ENCODE measurements at regions not wholly inside any gene's neighbourhood (a gene's known extent, or its start where the extent isn't known, plus 50 kb on each side); places are given as distances from the start of the nearest gene placed in this dataset.

GRCh38 chr2:5782103-5782502, 89.9 kb downstream of the SOX11 start:
- TF ChIP-seq CTCF (IDR thresholded peaks at IDR 0.05): no peak
- Mint-ChIP-seq H3K4me1 (ENCODE audit: unreplicated experiment) (no peaks in the 10 kb centered on the region), H3K27ac (ENCODE audit: unreplicated experiment) (no peak overlapping the region), H3K27me3 (ENCODE audit: unreplicated experiment) (no peaks in the 10 kb centered on the region), H3K36me3 (ENCODE audit: unreplicated experiment) (no peaks in the 10 kb centered on the region), H3K4me3 (ENCODE audit: unreplicated experiment) (no peak overlapping the region), H3K9me3 (ENCODE audit: unreplicated experiment) (peaks cover 8% of the 10 kb centered on the region)
- DNase-seq (ENCODE audit: extremely low spot score, unreplicated experiment): no peak

- H3K27me3 Mint-ChIP-seq (ENCODE audit: unreplicated experiment): peaks cover 5% of the 10 kb centered on the region
- no peaks in the 10 kb centered on the region for H3K4me1 Mint-ChIP-seq (ENCODE audit: unreplicated experiment)
- H3K36me3 Mint-ChIP-seq (ENCODE audit: unreplicated experiment): no peaks in the 10 kb centered on the region
- H3K4me3 Mint-ChIP-seq (ENCODE audit: unreplicated experiment): no peak overlapping the region
- H3K27ac Mint-ChIP-seq (ENCODE audit: unreplicated experiment): no peak overlapping the region
- no peak for TF ChIP-seq CTCF (IDR thresholded peaks at IDR 0.05)
- DNase-seq (ENCODE audit: extremely low spot score, unreplicated experiment): no peak
- peaks cover 17% of the 10 kb centered on the region for H3K9me3 Mint-ChIP-seq (ENCODE audit: unreplicated experiment)
Measured at GRCh38 chr2:5788447-5788846, 96.3 kb downstream of the SOX11 start.

GRCh38 chr2:5791371-5791770, 99.2 kb downstream of the SOX11 start:
- Mint-ChIP-seq H3K9me3 (ENCODE audit: unreplicated experiment) (peaks cover 12% of the 10 kb centered on the region), H3K27ac (ENCODE audit: unreplicated experiment) (no peak overlapping the region), H3K27me3 (ENCODE audit: unreplicated experiment) (peaks cover 5% of the 10 kb centered on the region), H3K4me1 (ENCODE audit: unreplicated experiment) (no peaks in the 10 kb centered on the region), H3K36me3 (ENCODE audit: unreplicated experiment) (no peaks in the 10 kb centered on the region), H3K4me3 (ENCODE audit: unreplicated experiment) (no peak overlapping the region)
- DNase-seq (ENCODE audit: extremely low spot score, unreplicated experiment): no peak
- TF ChIP-seq CTCF (IDR thresholded peaks at IDR 0.05): no peak

GRCh38 chr2:5794012-5794411, 101.8 kb downstream of the SOX11 start:
- H3K36me3 Mint-ChIP-seq (ENCODE audit: unreplicated experiment): no peaks in the 10 kb centered on the region
- peaks cover 5% of the 10 kb centered on the region for H3K27me3 Mint-ChIP-seq (ENCODE audit: unreplicated experiment)

GRCh38 chr2:5798084-5798483, 105.9 kb downstream of the SOX11 start:
- no peaks in the 10 kb centered on the region for H3K36me3 Mint-ChIP-seq (ENCODE audit: unreplicated experiment)
- peaks cover under 1% of the 10 kb centered on the region for H3K4me1 Mint-ChIP-seq (ENCODE audit: unreplicated experiment)
- H3K4me3 Mint-ChIP-seq (ENCODE audit: unreplicated experiment): no peak overlapping the region
- H3K27me3 Mint-ChIP-seq (ENCODE audit: unreplicated experiment): peaks cover 2% of the 10 kb centered on the region
- H3K27ac Mint-ChIP-seq (ENCODE audit: unreplicated experiment): no peak overlapping the region
- DNase-seq (ENCODE audit: extremely low spot score, unreplicated experiment): no peak
- TF ChIP-seq CTCF (IDR thresholded peaks at IDR 0.05): no peak
- H3K9me3 Mint-ChIP-seq (ENCODE audit: unreplicated experiment): peaks cover 8% of the 10 kb centered on the region

More at GRCh38 chr2:5794012-5794411, 101.8 kb downstream of the SOX11 start:
- Mint-ChIP-seq H3K4me1 (ENCODE audit: unreplicated experiment) (no peaks in the 10 kb centered on the region), H3K27ac (ENCODE audit: unreplicated experiment) (no peak overlapping the region), H3K9me3 (ENCODE audit: unreplicated experiment) (peaks cover 4% of the 10 kb centered on the region), H3K4me3 (ENCODE audit: unreplicated experiment) (no peak overlapping the region)
- no peak for TF ChIP-seq CTCF (IDR thresholded peaks at IDR 0.05)
- DNase-seq (ENCODE audit: extremely low spot score, unreplicated experiment): no peak

Data from osteocyte (in vitro differentiated cells).